A549 (cell line): ENCODE measurements at regions not wholly inside any gene's neighbourhood (a gene's known extent, or its start where the extent isn't known, plus 50 kb on each side); places are given as distances from the start of the nearest gene placed in this dataset.

Experiments used
- ATAC-seq, 2 experiments: fragments of 200-7000 bp in 1 of 2; fragments of >200 bp in 1 of 2; cut with Nextera tagmentation in 1 of 2; cut with Tn5 transposase in 1 of 2; 3 replicates each; pipeline versions ENCODE4 v1.8.0 to v1.9.1; 2018 to 2020; ENCODE audit warnings: mild to moderate bottlenecking in 1 of 2, moderate library complexity in 1 of 2
- CTCF ChIA-PET: fragments of 300-600 bp; sonication (Branson Sonifier 250); formaldehyde crosslinking; extraction: SDS; loops from one replicate; lab custom pipeline; 2021; ENCODE audit warnings: antibody characterized with exemption, inconsistent platforms; lab: Yijun Ruan, JAX
- POLR2A ChIA-PET: fragments of 350-600 bp; formaldehyde crosslinking; extraction: SDS; loops from one replicate; lab custom pipeline; 2021; ENCODE audit warnings: antibody characterized with exemption, inconsistent platforms; lab: Yijun Ruan, JAX
- DNase-seq, 2 experiments: peaks; one replicate each; pipeline versions ENCODE4 v3.0.0 to v3.0.0-alpha.2; 2011 to 2016; ENCODE audit warnings: low read depth in 1 of 2, low spot score in 1 of 2
- FAIRE-seq: peaks from 2 replicates; lab custom pipeline; 2011; peaks lifted over from hg19 to GRCh38; lab: Jason Lieb, UNC
- H3K27ac ChIP-seq, 2 experiments: fragments of >200 bp; sonication (Bioruptor Twin); formaldehyde crosslinking; 3 replicates each; pipeline ENCODE4 v1.5.1; 2016 to 2017
- H3K4me1 ChIP-seq: fragments of >200 bp; sonication (Bioruptor Twin); formaldehyde crosslinking; 3 replicates; pipeline ENCODE4 v1.6.1; 2016
- H3K4me2 ChIP-seq: fragments of >200 bp; sonication (Bioruptor Twin); formaldehyde crosslinking; 3 replicates; pipeline ENCODE4 v1.6.1; 2016
- H3K4me3 ChIP-seq: fragments of >200 bp; sonication (Bioruptor Twin); formaldehyde crosslinking; 3 replicates; pipeline ENCODE4 v1.5.1; 2016
- H3K9me3 ChIP-seq: fragments of >200 bp; sonication (Bioruptor Twin); formaldehyde crosslinking; 3 replicates; pipeline ENCODE4 v1.6.1; 2016
- CBX2 ChIP-seq: fragments of 200-600 bp; sonication (generic); IDR thresholded peaks from 2 replicates; pipeline ENCODE4 v1.6.1; 2016; ENCODE audit warnings: low read depth, mild to moderate bottlenecking, borderline replicate concordance
- CEBPB ChIP-seq, 2 experiments: fragments of >200 bp in 1 of 2; sonication (Bioruptor Twin) in 1 of 2; formaldehyde crosslinking in 1 of 2; IDR thresholded peaks; 2 replicates each; pipeline ENCODE4 v1.6.1; 2012 to 2016
- CHD4 ChIP-seq: fragments of 200-600 bp; sonication (generic); IDR thresholded peaks from 2 replicates; pipeline ENCODE4 v1.6.1; 2016; ENCODE audit warnings: antibody characterized with exemption, mild to moderate bottlenecking, borderline replicate concordance
- EHF ChIP-seq: fragments of 250-450 bp; sonication (Bioruptor Pico); IDR thresholded peaks from 2 replicates; pipeline ENCODE4 v1.5.0; 2020; ENCODE audit warnings: mild to moderate bottlenecking
- FOSL2 ChIP-seq, 2 experiments: fragments of 450-650 bp in 1 of 2; fragments of >200 bp in 1 of 2; sonication (Bioruptor Twin) in 1 of 2; formaldehyde crosslinking; IDR thresholded peaks; 2 replicates each; pipeline versions ENCODE4 v1.5.0 to v1.6.1; 2016 to 2020; ENCODE audit warnings: mild to moderate bottlenecking in 1 of 2, moderate library complexity in 1 of 2
- HDAC2 ChIP-seq: fragments of 200-600 bp; sonication (generic); IDR thresholded peaks from 2 replicates; pipeline ENCODE4 v1.6.1; 2016
- HOXA7 ChIP-seq: fragments of 250-450 bp; sonication (Bioruptor Pico); IDR thresholded peaks from 2 replicates; pipeline ENCODE4 v1.5.0; 2020; ENCODE audit warnings: mild to moderate bottlenecking, moderate library complexity
- HOXB13 ChIP-seq: fragments of 250-450 bp; sonication (Bioruptor Pico); IDR thresholded peaks from 2 replicates; pipeline ENCODE4 v1.5.0; 2020; ENCODE audit warnings: low read depth, mild to moderate bottlenecking, moderate library complexity
- HOXB5 ChIP-seq: fragments of 250-450 bp; sonication (Bioruptor Pico); IDR thresholded peaks from 2 replicates; pipeline ENCODE4 v1.5.0; 2020; ENCODE audit warnings: mild to moderate bottlenecking, moderate library complexity
- JUN ChIP-seq, 2 experiments: fragments of >200 bp; sonication (Bioruptor Twin); formaldehyde crosslinking; IDR thresholded peaks; 2 replicates in 1 of 2; 3 replicates in 1 of 2; pipeline ENCODE4 v1.6.1; 2016 to 2017
- JUNB ChIP-seq: fragments of >200 bp; sonication (Bioruptor Twin); formaldehyde crosslinking; IDR thresholded peaks from 2 replicates; pipeline ENCODE4 v1.6.1; 2016
- KDM1A ChIP-seq: fragments of 200-600 bp; sonication (generic); IDR thresholded peaks from 2 replicates; pipeline ENCODE4 v1.6.1; 2016; ENCODE audit warnings: low read depth, mild to moderate bottlenecking
- MAFK ChIP-seq: fragments of 450-650 bp; IDR thresholded peaks from 2 replicates; pipeline ENCODE4 v1.6.1; 2014; ENCODE audit not compliant: partially characterized antibody
- MAX ChIP-seq: IDR thresholded peaks from 2 replicates; pipeline ENCODE4 v1.6.1; 2012
- MAZ ChIP-seq: fragments of 150-350 bp; IDR thresholded peaks from 2 replicates; pipeline ENCODE4 v1.6.1; 2014; ENCODE audit warnings: antibody characterized with exemption, low read depth, low read length, borderline replicate concordance
- MYC ChIP-seq: IDR thresholded peaks from 2 replicates; pipeline ENCODE4 v1.6.1; 2012; ENCODE audit warnings: mild to moderate bottlenecking, inconsistent platforms, low read length, improper control_type of control experiment, borderline replicate concordance
- POLR2AphosphoS2 ChIP-seq: conservative IDR thresholded peaks from 2 replicates; pipeline ENCODE4 v1.6.1; 2012; ENCODE audit warnings: low read length, improper control_type of control experiment, inconsistent platforms
- RCOR1 ChIP-seq: fragments of 150-350 bp; IDR thresholded peaks from 2 replicates; pipeline ENCODE4 v1.6.1; 2014; ENCODE audit warnings: antibody characterized with exemption, low read length, low read depth
- RNF2 ChIP-seq: fragments of 200-600 bp; sonication (generic); IDR thresholded peaks from 2 replicates; pipeline ENCODE4 v1.6.1; 2016; ENCODE audit warnings: low read depth, mild to moderate bottlenecking, antibody characterized with exemption, moderate library complexity, borderline replicate concordance
- SMC3 ChIP-seq: fragments of >200 bp; sonication (Bioruptor Twin); formaldehyde crosslinking; IDR thresholded peaks from 3 replicates; pipeline ENCODE4 v1.6.1; 2018; ENCODE audit warnings: inconsistent platforms
- TFCP2L1 ChIP-seq: fragments of 250-450 bp; sonication (Bioruptor Pico); IDR thresholded peaks from 2 replicates; pipeline ENCODE4 v1.5.0; 2021; ENCODE audit warnings: mild to moderate bottlenecking
- USF2 ChIP-seq: fragments of 450-650 bp; IDR thresholded peaks from 2 replicates; pipeline ENCODE4 v1.6.1; 2014; ENCODE audit warnings: antibody characterized with exemption
- ZFP36 ChIP-seq: fragments of 450-650 bp; IDR thresholded peaks from 2 replicates; pipeline ENCODE4 v1.6.1; 2014; ENCODE audit warnings: borderline replicate concordance; ENCODE audit not compliant: partially characterized antibody
- ZNF302 ChIP-seq: fragments of 250-450 bp; sonication (Bioruptor Pico); IDR thresholded peaks from 2 replicates; pipeline ENCODE4 v1.9.0; 2021; ENCODE audit warnings: inconsistent platforms, mild to moderate bottlenecking, moderate library complexity
- WGBS: methylation state at CpG from one replicate; pipeline ENCODE4 v1.1.6; 2017; ENCODE audit errors: missing lambda C conversion rate; 5-methylcytosine and 5-hydroxymethylcytosine counted together
- TF ChIP-seq, protein P1 (sequence below): fragments of 200-600 bp; sonication (generic); IDR thresholded peaks from 2 replicates; pipeline ENCODE4 v1.6.1; 2016; ENCODE audit warnings: antibody characterized with exemption, mild to moderate bottlenecking, moderate library complexity
- TF ChIP-seq, protein P2 (sequence below): fragments of >200 bp; sonication (Bioruptor Twin); formaldehyde crosslinking; IDR thresholded peaks from 2 replicates; pipeline ENCODE4 v1.6.1; 2016

GRCh38 chr3:152206243-152206760 lies 62.4 kb upstream of the MBNL1 start:
- Histone ChIP-seq H3K27ac (no peak overlapping the region), H3K4me2 (no peak overlapping the region), H3K9me3 (no peaks in the 10 kb centered on the region), H3K4me3 (no peak overlapping the region), H3K4me1 (peaks cover 16% of the 10 kb centered on the region)
- ATAC-seq (no peak), FAIRE-seq (no peak), DNase-seq (no peak)
- WGBS: 94% methylated on average over 3 of the region's 3 CpGs
- POLR2A ChIA-PET: no interaction called here
- CTCF ChIA-PET: interaction anchor here (0.8 to 1.1 kb wide), 2 partner anchors 10 to 13 kb away, joined by 3 to 4 read pairs; no protein-coding TSS in a partner anchor
- no peak for TF ChIP-seq CEBPB (IDR thresholded peaks at IDR 0.05)
- no peak for TF ChIP-seq MAFK
- TF ChIP-seq KDM1A: no peak
- TF ChIP-seq RNF2: no peak
- no peak for TF ChIP-seq SMC3
- no peak for TF ChIP-seq POLR2AphosphoS2
- no peak for TF ChIP-seq FOSL2 (IDR thresholded peaks at IDR 0.05)
- no peak for TF ChIP-seq FOSL2 (CRISPR knock-in tag; IDR thresholded peaks at IDR 0.05)
- TF ChIP-seq JUNB: no peak

GRCh38 chr3:152208439-152208838 lies 60.3 kb upstream of the MBNL1 start:
- 73% methylated on average over 2 of the region's 2 CpGs for WGBS
- Histone ChIP-seq H3K9me3 (no peaks in the 10 kb centered on the region), H3K4me3 (no peak overlapping the region), H3K4me1 (peaks cover 15% of the 10 kb centered on the region; the same call in 2 of the 3 replicates), H3K27ac (no peak overlapping the region), H3K4me2 (no peak overlapping the region)
- TF ChIP-seq HOXB5 (no peak), JUNB (no peak), TFCP2L1 (CRISPR knock-in tag) (no peak), SMC3 (no peak), HOXB13 (CRISPR knock-in tag) (no peak), CBX2 (no peak), ZNF302 (CRISPR knock-in tag) (no peak), ZFP36 (no peak), RNF2 (no peak), MAZ (no peak), MAFK (no peak)
- TF ChIP-seq, protein P1, sequence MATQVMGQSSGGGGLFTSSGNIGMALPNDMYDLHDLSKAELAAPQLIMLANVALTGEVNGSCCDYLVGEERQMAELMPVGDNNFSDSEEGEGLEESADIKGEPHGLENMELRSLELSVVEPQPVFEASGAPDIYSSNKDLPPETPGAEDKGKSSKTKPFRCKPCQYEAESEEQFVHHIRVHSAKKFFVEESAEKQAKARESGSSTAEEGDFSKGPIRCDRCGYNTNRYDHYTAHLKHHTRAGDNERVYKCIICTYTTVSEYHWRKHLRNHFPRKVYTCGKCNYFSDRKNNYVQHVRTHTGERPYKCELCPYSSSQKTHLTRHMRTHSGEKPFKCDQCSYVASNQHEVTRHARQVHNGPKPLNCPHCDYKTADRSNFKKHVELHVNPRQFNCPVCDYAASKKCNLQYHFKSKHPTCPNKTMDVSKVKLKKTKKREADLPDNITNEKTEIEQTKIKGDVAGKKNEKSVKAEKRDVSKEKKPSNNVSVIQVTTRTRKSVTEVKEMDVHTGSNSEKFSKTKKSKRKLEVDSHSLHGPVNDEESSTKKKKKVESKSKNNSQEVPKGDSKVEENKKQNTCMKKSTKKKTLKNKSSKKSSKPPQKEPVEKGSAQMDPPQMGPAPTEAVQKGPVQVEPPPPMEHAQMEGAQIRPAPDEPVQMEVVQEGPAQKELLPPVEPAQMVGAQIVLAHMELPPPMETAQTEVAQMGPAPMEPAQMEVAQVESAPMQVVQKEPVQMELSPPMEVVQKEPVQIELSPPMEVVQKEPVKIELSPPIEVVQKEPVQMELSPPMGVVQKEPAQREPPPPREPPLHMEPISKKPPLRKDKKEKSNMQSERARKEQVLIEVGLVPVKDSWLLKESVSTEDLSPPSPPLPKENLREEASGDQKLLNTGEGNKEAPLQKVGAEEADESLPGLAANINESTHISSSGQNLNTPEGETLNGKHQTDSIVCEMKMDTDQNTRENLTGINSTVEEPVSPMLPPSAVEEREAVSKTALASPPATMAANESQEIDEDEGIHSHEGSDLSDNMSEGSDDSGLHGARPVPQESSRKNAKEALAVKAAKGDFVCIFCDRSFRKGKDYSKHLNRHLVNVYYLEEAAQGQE: no peak
- TF ChIP-seq, protein P2, sequence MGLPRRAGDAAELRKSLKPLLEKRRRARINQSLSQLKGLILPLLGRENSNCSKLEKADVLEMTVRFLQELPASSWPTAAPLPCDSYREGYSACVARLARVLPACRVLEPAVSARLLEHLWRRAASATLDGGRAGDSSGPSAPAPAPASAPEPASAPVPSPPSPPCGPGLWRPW: no peak
- ATAC-seq (no peak), FAIRE-seq (no peak), DNase-seq (no peak)
- ChIA-PET CTCF (interaction anchor here (1.0 kb wide), 1 partner anchor 9 kb away, joined by 3 read pairs; no protein-coding TSS in a partner anchor), POLR2A (no interaction called here)

DNA sequence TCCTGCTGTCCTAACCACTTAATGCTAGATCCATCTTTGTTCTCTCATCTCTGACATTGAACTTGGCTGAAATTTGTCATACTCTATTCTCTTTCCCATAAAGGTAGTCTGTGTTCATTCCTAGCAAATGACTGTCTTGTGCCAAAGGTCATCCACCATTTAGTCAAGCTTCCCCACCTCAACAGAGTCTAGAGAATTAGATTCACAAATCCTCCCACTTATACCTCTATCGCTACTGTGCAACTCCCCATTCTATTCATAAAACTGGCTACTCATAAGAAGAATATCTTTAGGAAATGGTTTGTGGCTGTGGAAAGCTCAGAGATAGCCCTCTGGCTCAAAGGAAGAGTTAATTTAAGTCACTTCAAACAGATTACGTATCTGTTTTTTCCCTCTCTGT lies 59.7 kb upstream of the MBNL1 start:
- H3K4me3 ChIP-seq: no peak overlapping the region
- DNase-seq: no peak
- H3K4me1 ChIP-seq: peaks cover 10% of the 10 kb centered on the region; the same call in 2 of the 3 replicates
- H3K4me2 ChIP-seq: no peak overlapping the region
- ChIA-PET CTCF (interaction anchor here (1.0 to 1.2 kb wide), 2 partner anchors 9 to 31 kb away, joined by 3 read pairs; no protein-coding TSS in a partner anchor), POLR2A (no interaction called here)
- 93% methylated on average over 2 of the region's 2 CpGs for WGBS
- FAIRE-seq: no peak
- no peak for ATAC-seq
- no peak overlapping the region for H3K27ac ChIP-seq
- no peaks in the 10 kb centered on the region for H3K9me3 ChIP-seq
- TF ChIP-seq, protein P1: no peak
- TF ChIP-seq HDAC2 (no peak), EHF (CRISPR knock-in tag) (no peak), JUN (IDR thresholded peaks at IDR 0.05) (no peak), MYC (no peak), HOXA7 (CRISPR knock-in tag) (no peak), CHD4 (no peak), MAX (no peak), USF2 (no peak), RCOR1 (no peak), JUNB (no peak)
